ENCODE measurements at regions not wholly inside any gene's neighbourhood (a gene's known extent, or its start where the extent isn't known, plus 50 kb on each side); places are given as distances from the start of the nearest gene placed in this dataset.

GRCh38 chr10:36943544-36943943 is 181.9 kb upstream of the ANKRD30A start:
- no peaks in the 10 kb centered on the region for H3K36me3 ChIP-seq (ENCODE audit: control insufficient read depth in 2 of 2, insufficient read depth in 2 of 2, low read length in 1 of 2)
- H3K27me3 ChIP-seq (replicated peaks in 1 of 2; ENCODE audit: control insufficient read depth in 2 of 2, insufficient read depth in 2 of 2, low read length in 1 of 2), result no peaks in the 10 kb centered on the region
- H3K4me2 ChIP-seq (ENCODE audit: control insufficient read depth, insufficient read depth), result no peak overlapping the region
- H2AFZ ChIP-seq (ENCODE audit: control insufficient read depth, low read depth, low read length), result no peak overlapping the region
- BruUV-seq (replicated peaks), result no TSS peak
- no peak overlapping the region for H3K27ac ChIP-seq (ENCODE audit: control insufficient read depth, insufficient read depth)
- no peaks in the 10 kb centered on the region for H4K20me1 ChIP-seq (ENCODE audit: control insufficient read depth, insufficient read depth)
- ChIA-PET CTCF (no interaction called here), RAD21 (ENCODE audit: unreplicated experiment) (no interaction called here), SMC1A (ENCODE audit: uncharacterized antibody, unreplicated experiment) (no interaction called here), POLR2A (no interaction called here)
- in situ Hi-C loops (cut with MboI), result no loop called here
- no peak for TF ChIP-seq ZNF384 (IDR thresholded peaks at IDR 0.05; ENCODE audit: borderline replicate concordance, low read depth, low read length)
- TF ChIP-seq SUPT20H (IDR thresholded peaks at IDR 0.05; ENCODE audit: borderline replicate concordance, control insufficient read depth, low read depth, low read length), result no peak
- TF ChIP-seq ATF7 (IDR thresholded peaks at IDR 0.05; ENCODE audit: low read depth), result no peak
- no peak for TF ChIP-seq RUNX3 (IDR thresholded peaks at IDR 0.05; ENCODE audit: low read length)
- TF ChIP-seq, protein P1, sequence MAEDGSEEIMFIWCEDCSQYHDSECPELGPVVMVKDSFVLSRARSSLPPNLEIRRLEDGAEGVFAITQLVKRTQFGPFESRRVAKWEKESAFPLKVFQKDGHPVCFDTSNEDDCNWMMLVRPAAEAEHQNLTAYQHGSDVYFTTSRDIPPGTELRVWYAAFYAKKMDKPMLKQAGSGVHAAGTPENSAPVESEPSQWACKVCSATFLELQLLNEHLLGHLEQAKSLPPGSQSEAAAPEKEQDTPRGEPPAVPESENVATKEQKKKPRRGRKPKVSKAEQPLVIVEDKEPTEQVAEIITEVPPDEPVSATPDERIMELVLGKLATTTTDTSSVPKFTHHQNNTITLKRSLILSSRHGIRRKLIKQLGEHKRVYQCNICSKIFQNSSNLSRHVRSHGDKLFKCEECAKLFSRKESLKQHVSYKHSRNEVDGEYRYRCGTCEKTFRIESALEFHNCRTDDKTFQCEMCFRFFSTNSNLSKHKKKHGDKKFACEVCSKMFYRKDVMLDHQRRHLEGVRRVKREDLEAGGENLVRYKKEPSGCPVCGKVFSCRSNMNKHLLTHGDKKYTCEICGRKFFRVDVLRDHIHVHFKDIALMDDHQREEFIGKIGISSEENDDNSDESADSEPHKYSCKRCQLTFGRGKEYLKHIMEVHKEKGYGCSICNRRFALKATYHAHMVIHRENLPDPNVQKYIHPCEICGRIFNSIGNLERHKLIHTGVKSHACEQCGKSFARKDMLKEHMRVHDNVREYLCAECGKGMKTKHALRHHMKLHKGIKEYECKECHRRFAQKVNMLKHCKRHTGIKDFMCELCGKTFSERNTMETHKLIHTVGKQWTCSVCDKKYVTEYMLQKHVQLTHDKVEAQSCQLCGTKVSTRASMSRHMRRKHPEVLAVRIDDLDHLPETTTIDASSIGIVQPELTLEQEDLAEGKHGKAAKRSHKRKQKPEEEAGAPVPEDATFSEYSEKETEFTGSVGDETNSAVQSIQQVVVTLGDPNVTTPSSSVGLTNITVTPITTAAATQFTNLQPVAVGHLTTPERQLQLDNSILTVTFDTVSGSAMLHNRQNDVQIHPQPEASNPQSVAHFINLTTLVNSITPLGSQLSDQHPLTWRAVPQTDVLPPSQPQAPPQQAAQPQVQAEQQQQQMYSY (CRISPR knock-in tag; IDR thresholded peaks at IDR 0.05), result no peak
- no peak for TF ChIP-seq JUND (IDR thresholded peaks at IDR 0.05; ENCODE audit: low read depth, low read length)
- no peak for TF ChIP-seq NFYA (IDR thresholded peaks at IDR 0.05; ENCODE audit: borderline replicate concordance, low read depth, low read length)
- TF ChIP-seq MYB (IDR thresholded peaks at IDR 0.05; ENCODE audit: borderline replicate concordance, low read depth, low read length), result no peak
- no peak for TF ChIP-seq BRCA1 (IDR thresholded peaks at IDR 0.05; ENCODE audit: low read depth, low read length)
- no peak for TF ChIP-seq MEF2A (IDR thresholded peaks at IDR 0.05; ENCODE audit: insufficient read depth, low read depth, low read length)
- TF ChIP-seq SP1 (IDR thresholded peaks at IDR 0.05; ENCODE audit: low read depth, low read length), result no peak
- intact Hi-C loops (cut with micrococcal nuclease; ENCODE audit: unreplicated experiment), result no loop called here
- ATAC-seq (no peak), FAIRE-seq (no peak), DNase-seq (ENCODE audit: low read depth, low spot score) (no peak)
- no peak overlapping the region for H3K9ac ChIP-seq (ENCODE audit: control insufficient read depth, insufficient read depth, low read length)
- H3K4me3 ChIP-seq, result no peak overlapping the region
- no peaks in the 10 kb centered on the region for H3K9me3 ChIP-seq (replicated peaks; ENCODE audit: control insufficient read depth, insufficient read depth, low read length)
- no peaks in the 10 kb centered on the region for H3K4me1 ChIP-seq (ENCODE audit: control insufficient read depth, insufficient read depth, low read length)
- H3K79me2 ChIP-seq (ENCODE audit: control insufficient read depth, insufficient read depth, low read length), result no peaks in the 10 kb centered on the region
- 35% methylated on average over 12 of the region's 12 CpGs for WGBS (ENCODE audit: insufficient coverage, insufficient replicate concordance, low lambda C conversion rate, missing lambda C conversion rate)
